ENCODE measurements at regions not wholly inside any gene's neighbourhood (a gene's known extent, or its start where the extent isn't known, plus 50 kb on each side); places are given as distances from the start of the nearest gene placed in this dataset.

GRCh38 chr6:15994814-15995459, 133.9 kb upstream of the MYLIP start:
- no peak for DNase-seq (ENCODE audit: low spot score)

- DNase-seq (ENCODE audit: low spot score) = no peak
Observed at GRCh38 chr6:15993716-15994228, 135.1 kb upstream of the MYLIP start.

GRCh38 chr6:15990179-15990578, 138.7 kb upstream of the MYLIP start:
- no peak for DNase-seq (ENCODE audit: low spot score)

- DNase-seq (ENCODE audit: low spot score) = no peak
Observed at GRCh38 chr6:15989397-15989796, 139.5 kb upstream of the MYLIP start.

- DNase-seq (ENCODE audit: low spot score) = no peak
Observed at GRCh38 chr6:15987569-15987968, 141.3 kb upstream of the MYLIP start.

- DNase-seq (ENCODE audit: low spot score) = no peak
Observed at GRCh38 chr6:15986027-15986629, 142.8 kb upstream of the MYLIP start.

GRCh38 chr6:15985379-15985959, 143.4 kb upstream of the MYLIP start:
- no peak for DNase-seq (ENCODE audit: low spot score)

- DNase-seq (ENCODE audit: low spot score) = no peak
Observed at GRCh38 chr6:15981956-15982355, 146.9 kb upstream of the MYLIP start.

- no peak for DNase-seq (ENCODE audit: low spot score)
Observed at GRCh38 chr6:15980801-15981200, 148.1 kb upstream of the MYLIP start.

GRCh38 chr6:15978426-15978825, 150.5 kb upstream of the MYLIP start:
- DNase-seq (ENCODE audit: low spot score) = no peak

GRCh38 chr6:15977050-15977449, 151.8 kb upstream of the MYLIP start:
- no peak for DNase-seq (ENCODE audit: low spot score)

GRCh38 chr6:15974817-15975216, 154.1 kb upstream of the MYLIP start:
- no peak for DNase-seq (ENCODE audit: low spot score)

GRCh38 chr6:15970517-15970916, 158.4 kb upstream of the MYLIP start:
- no peak for DNase-seq (ENCODE audit: low spot score)

GRCh38 chr6:15969236-15969778, 159.6 kb upstream of the MYLIP start:
- no peak for DNase-seq (ENCODE audit: low spot score)

GRCh38 chr6:15968519-15968918, 160.4 kb upstream of the MYLIP start:
- DNase-seq (ENCODE audit: low spot score) = no peak

- DNase-seq (ENCODE audit: low spot score) = no peak
Observed at GRCh38 chr6:15966000-15966520, 162.8 kb upstream of the MYLIP start.

GRCh38 chr6:15962449-15962764, 166.5 kb upstream of the MYLIP start:
- no peak for DNase-seq (ENCODE audit: low spot score)

GRCh38 chr6:15961635-15962448, 167.0 kb upstream of the MYLIP start:
- no peak for DNase-seq (ENCODE audit: low spot score)

GRCh38 chr6:15960740-15961634, 167.9 kb upstream of the MYLIP start:
- no peak for DNase-seq (ENCODE audit: low spot score)

GRCh38 chr6:15957655-15958169, 171.2 kb upstream of the MYLIP start:
- no peak for DNase-seq (ENCODE audit: low spot score)

All from CD4-positive, alpha-beta T cell treated with Interleukin-15 for 4 hours (primary cell).